Transverse colon (tissue), 4 donors: ENCODE measurements at regions not wholly inside any gene's neighbourhood (a gene's known extent, or its start where the extent isn't known, plus 50 kb on each side); places are given as distances from the start of the nearest gene placed in this dataset.
"Not testable (repeated sequence)": the region's sequence is repeated elsewhere in the genome, so short reads cannot be mapped to it uniquely, and the experiment has no call there.

Source experiments
- DNase-seq: peaks from one replicate; pipeline ENCODE4 v3.0.0-alpha.2; 2019
- H3K27ac ChIP-seq, 4 donors: fragments of 200-600 bp; sonication (generic); 2 replicates each; pipeline ENCODE4 v1.5.1; 2016 to 2018; ENCODE audit warnings: inconsistent platforms in 4 of 4
- H3K27me3 ChIP-seq: fragments of 200-600 bp; sonication (generic); 2 replicates; pipeline ENCODE4 v1.5.1; 2017; ENCODE audit warnings: inconsistent platforms
- H3K36me3 ChIP-seq, 4 donors: fragments of 200-600 bp; sonication (generic); 2 replicates each; pipeline ENCODE4 v1.5.1; 2017 to 2019; ENCODE audit warnings: inconsistent platforms in 4 of 4
- H3K4me1 ChIP-seq, 4 donors: fragments of 200-600 bp; sonication (generic); 2 replicates each; pipeline ENCODE4 v1.5.1; 2017 to 2020; ENCODE audit warnings: inconsistent platforms in 4 of 4
- H3K4me3 ChIP-seq, 4 donors: fragments of 200-600 bp; sonication (generic); 1 replicate in 1 of 4; 2 replicates in 3 of 4; pipeline versions ENCODE4 v1.5.1 to v1.6.1; 2017 to 2019; ENCODE audit warnings: inconsistent platforms in 4 of 4
- H3K9me3 ChIP-seq, 2 donors: fragments of 200-600 bp; sonication (generic); 2 replicates each; pipeline ENCODE4 v1.5.1; 2017 to 2019; ENCODE audit warnings: inconsistent platforms in 2 of 2
- EP300 ChIP-seq: sonication (generic); formaldehyde crosslinking; IDR thresholded peaks from one replicate; pipeline ENCODE4 v1.6.1; 2017; ENCODE audit warnings: antibody characterized with exemption, low read depth
- POLR2A ChIP-seq: fragments of 450-650 bp; IDR thresholded peaks from one replicate; pipeline ENCODE4 v1.6.1; 2016; ENCODE audit warnings: antibody characterized with exemption, mild to moderate bottlenecking, moderate library complexity
- POLR2AphosphoS5 ChIP-seq, 3 donors: sonication (generic); formaldehyde crosslinking; IDR thresholded peaks; one replicate each; pipeline ENCODE4 v1.6.1; 2016; ENCODE audit warnings: antibody characterized with exemption in 3 of 3
- WGBS, 2 donors: methylation state at CpG; one replicate each; pipeline ENCODE4 v1.1.5; 2018; ENCODE audit warnings: low coverage in 1 of 2; 5-methylcytosine and 5-hydroxymethylcytosine counted together
- in situ Hi-C, 4 donors: fragments of 200-750 bp; cut with MboI; loops; one replicate each; pipeline versions ENCODE4 v1.15.0 to v1.15.1; 2017; ENCODE audit warnings: low sequenced_read_pairs in 3 of 4, low pct_ligation_motif_present in 1 of 4, low pct_unique_long_range_greater_than_20kb in 1 of 4
- intact Hi-C: fragments of 100-400 bp; cut with DNase I; formaldehyde crosslinking; loops from one replicate; pipeline ENCODE4 v1.15.1; 2023; ENCODE audit warnings: low total_unique reads
- TF ChIP-seq, protein P1 (sequence below), 5 experiments: fragments of 200-600 bp in 3 of 5; fragments of 450-650 bp in 2 of 5; sonication (generic) in 3 of 5; IDR thresholded peaks; 1 replicate in 2 of 5; 2 replicates in 3 of 5; pipeline ENCODE4 v1.5.1; 2016 to 2017; ENCODE audit warnings: antibody characterized with exemption in 5 of 5, inconsistent platforms in 3 of 5, mild to moderate bottlenecking in 2 of 5, moderate library complexity in 1 of 5

GRCh38 chr10:71087622-71088021 is 124.7 kb upstream of the UNC5B start:
- H3K27ac ChIP-seq: no peak overlapping the region
- no peaks in the 10 kb centered on the region for H3K9me3 ChIP-seq
- DNase-seq: no peak
- intact Hi-C loops: no loop called here
- in situ Hi-C loops: no loop called here
- H3K4me1 ChIP-seq: no peaks in the 10 kb centered on the region
- no peaks in the 10 kb centered on the region for H3K27me3 ChIP-seq
- no peaks in the 10 kb centered on the region for H3K36me3 ChIP-seq
- TF ChIP-seq POLR2AphosphoS5 (IDR thresholded peaks at IDR 0.05) (no peak), EP300 (no peak), POLR2A (no peak)
- TF ChIP-seq, protein P1, sequence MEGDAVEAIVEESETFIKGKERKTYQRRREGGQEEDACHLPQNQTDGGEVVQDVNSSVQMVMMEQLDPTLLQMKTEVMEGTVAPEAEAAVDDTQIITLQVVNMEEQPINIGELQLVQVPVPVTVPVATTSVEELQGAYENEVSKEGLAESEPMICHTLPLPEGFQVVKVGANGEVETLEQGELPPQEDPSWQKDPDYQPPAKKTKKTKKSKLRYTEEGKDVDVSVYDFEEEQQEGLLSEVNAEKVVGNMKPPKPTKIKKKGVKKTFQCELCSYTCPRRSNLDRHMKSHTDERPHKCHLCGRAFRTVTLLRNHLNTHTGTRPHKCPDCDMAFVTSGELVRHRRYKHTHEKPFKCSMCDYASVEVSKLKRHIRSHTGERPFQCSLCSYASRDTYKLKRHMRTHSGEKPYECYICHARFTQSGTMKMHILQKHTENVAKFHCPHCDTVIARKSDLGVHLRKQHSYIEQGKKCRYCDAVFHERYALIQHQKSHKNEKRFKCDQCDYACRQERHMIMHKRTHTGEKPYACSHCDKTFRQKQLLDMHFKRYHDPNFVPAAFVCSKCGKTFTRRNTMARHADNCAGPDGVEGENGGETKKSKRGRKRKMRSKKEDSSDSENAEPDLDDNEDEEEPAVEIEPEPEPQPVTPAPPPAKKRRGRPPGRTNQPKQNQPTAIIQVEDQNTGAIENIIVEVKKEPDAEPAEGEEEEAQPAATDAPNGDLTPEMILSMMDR (IDR thresholded peaks at IDR 0.05): no peak
- 70 to 100% methylated on average over 1 to 4 of the region's 4 CpGs for WGBS, 2 donors
- H3K4me3 ChIP-seq: no peak overlapping the region

DNA sequence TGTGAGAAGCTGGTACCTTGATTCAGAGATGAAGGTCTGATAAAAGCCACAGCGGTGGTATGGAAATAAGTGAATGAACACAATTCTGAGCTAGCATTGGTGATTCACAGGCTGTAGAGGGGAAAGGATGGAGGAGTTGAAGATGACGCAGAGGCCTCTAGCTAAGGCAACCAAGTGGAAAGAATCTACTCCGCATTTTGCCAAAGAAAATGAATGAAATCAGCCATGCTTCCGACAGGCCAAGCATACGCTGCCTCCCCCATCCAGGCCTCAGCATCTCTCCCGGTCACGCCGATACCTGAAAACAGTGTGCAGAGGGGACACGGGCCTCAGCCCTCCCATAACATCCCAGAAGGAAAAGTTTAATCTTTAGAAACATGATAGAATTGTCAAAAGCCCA is 124.3 kb upstream of the UNC5B start:
- TF ChIP-seq, protein P1 (IDR thresholded peaks at IDR 0.05): no peak
- no peak for TF ChIP-seq POLR2AphosphoS5 (IDR thresholded peaks at IDR 0.05)
- TF ChIP-seq POLR2A: no peak
- no peak for TF ChIP-seq EP300
- H3K9me3 ChIP-seq: no peaks in the 10 kb centered on the region
- 94 to 97% methylated on average over 2 to 9 of the region's 9 CpGs for WGBS, 2 donors

DNA sequence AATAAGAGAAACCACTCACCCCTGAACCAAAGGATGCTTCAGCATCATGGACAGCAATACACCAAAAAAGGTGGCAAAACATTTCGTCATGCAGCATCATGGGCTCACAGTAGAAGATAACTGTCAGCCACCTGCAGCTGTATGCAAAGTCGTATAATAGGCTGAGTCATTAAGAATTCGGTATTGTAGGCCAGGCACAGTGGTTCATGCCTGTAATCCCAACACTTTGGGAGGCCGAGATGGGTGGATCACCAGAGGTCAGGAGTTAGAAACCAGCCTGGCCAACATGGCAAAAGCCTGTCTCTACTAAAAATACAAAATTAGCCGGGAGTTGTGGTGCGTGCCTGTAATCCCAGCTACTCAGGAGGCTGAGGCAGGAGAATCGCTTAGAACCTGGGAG is 123.8 kb upstream of the UNC5B start:
- H3K9me3 ChIP-seq, in situ Hi-C loops, DNase-seq, H3K4me3 ChIP-seq, H3K4me1 ChIP-seq, H3K36me3 ChIP-seq, H3K27me3 ChIP-seq, H3K27ac ChIP-seq, intact Hi-C loops: not testable (repeated sequence)
- 80 to 81% methylated on average over 3 to 7 of the region's 7 CpGs for WGBS, 2 donors

More for the DNA sequence above, 124.3 kb upstream of the UNC5B start:
- H3K27me3 ChIP-seq: no peaks in the 10 kb centered on the region
- H3K36me3 ChIP-seq: no peaks in the 10 kb centered on the region
- H3K27ac ChIP-seq: no peak overlapping the region
- intact Hi-C loops: no loop called here
- no peaks in the 10 kb centered on the region for H3K4me1 ChIP-seq
- in situ Hi-C loops: no loop called here
- no peak overlapping the region for H3K4me3 ChIP-seq
- DNase-seq: no peak

DNA sequence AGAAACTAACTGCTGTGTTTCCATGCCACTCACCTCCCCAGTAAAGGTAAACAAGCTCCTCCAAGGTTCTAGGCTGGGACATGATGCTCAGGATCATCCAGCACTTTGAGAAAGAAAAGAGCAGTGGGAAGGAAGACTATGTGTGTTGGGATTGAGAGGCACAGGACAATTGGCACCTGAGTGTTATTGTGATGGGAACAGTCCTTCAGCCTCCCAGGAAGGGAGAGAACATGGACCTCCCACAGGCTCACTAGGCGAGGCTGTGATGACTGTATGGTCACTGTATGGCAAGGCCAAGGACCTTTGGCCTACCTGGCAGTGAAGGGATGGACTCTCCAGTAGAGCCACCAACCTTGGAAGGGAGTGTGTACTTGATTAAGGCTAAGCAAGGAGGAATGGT is 123.2 kb upstream of the UNC5B start:
- intact Hi-C loops (no loop called here), in situ Hi-C loops (no loop called here)
- Histone ChIP-seq H3K4me3 (no peak overlapping the region), H3K27ac (no peak overlapping the region), H3K4me1 (no peaks in the 10 kb centered on the region), H3K27me3 (no peaks in the 10 kb centered on the region), H3K9me3 (no peaks in the 10 kb centered on the region), H3K36me3 (no peaks in the 10 kb centered on the region)
- 60 to 100% methylated on average over 1 of the region's 1 CpG for WGBS, 2 donors
- no peak for DNase-seq
- TF ChIP-seq EP300 (no peak), POLR2AphosphoS5 (IDR thresholded peaks at IDR 0.05) (no peak), POLR2A (no peak)
- TF ChIP-seq, protein P1 (IDR thresholded peaks at IDR 0.05): no peak

DNA sequence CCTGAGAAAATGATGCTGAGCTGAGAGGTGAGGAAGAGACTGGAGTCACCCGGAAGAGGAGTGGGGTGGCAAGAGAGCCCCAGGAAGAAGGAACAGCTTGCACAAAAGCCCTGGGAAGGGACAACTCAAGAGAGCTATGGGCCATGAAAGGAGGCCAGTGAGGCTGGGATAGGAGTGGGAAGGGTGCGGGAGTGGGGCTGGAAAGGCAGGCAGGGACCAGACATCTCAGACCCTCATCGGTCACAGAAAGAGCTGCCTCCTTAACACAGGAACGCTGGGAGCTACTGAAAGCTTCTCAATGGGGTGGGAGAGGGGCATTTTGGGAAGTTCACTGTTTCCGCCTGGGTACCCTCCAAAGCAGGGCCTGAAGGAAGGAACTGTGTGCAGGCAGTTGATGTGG is 122.0 kb upstream of the UNC5B start:
- Histone ChIP-seq H3K4me3 (no peak overlapping the region), H3K4me1 (no peaks in the 10 kb centered on the region), H3K36me3 (no peaks in the 10 kb centered on the region), H3K9me3 (no peaks in the 10 kb centered on the region), H3K27me3 (no peaks in the 10 kb centered on the region), H3K27ac (no peak overlapping the region)
- WGBS, 2 donors: 76 to 88% methylated on average over 3 to 5 of the region's 5 CpGs
- in situ Hi-C loops (no loop called here), intact Hi-C loops (no loop called here)
- no peak for DNase-seq
- TF ChIP-seq POLR2AphosphoS5 (IDR thresholded peaks at IDR 0.05) (no peak), POLR2A (no peak), EP300 (no peak)
- TF ChIP-seq, protein P1 (IDR thresholded peaks at IDR 0.05): no peak
